H1 (cell line): ENCODE measurements at regions not wholly inside any gene's neighbourhood (a gene's known extent, or its start where the extent isn't known, plus 50 kb on each side); places are given as distances from the start of the nearest gene placed in this dataset.

Experiments
- ATF3 ChIP-seq: IDR thresholded peaks from 2 replicates; pipeline ENCODE4 v1.6.1; 2011; ENCODE audit warnings: low read depth, mild to moderate bottlenecking, low read length; ENCODE audit not compliant: insufficient read depth
- CBX5 ChIP-seq: fragments of 300-800, 300-1000 bp; sonication (generic); IDR thresholded peaks from 2 replicates; pipeline ENCODE4 v1.7.1; 2016; ENCODE audit warnings: antibody characterized with exemption, low read length, low read depth
- CEBPB ChIP-seq: IDR thresholded peaks from 2 replicates; pipeline ENCODE4 v1.6.1; 2012; ENCODE audit warnings: low read depth, low read length
- CTCF ChIP-seq, 3 experiments: IDR thresholded peaks; 1 replicate in 2 of 3; 2 replicates in 1 of 3; pipeline versions ENCODE4 v1.5.1 to v1.6.1; 2011; ENCODE audit warnings: low read length in 3 of 3, mild to moderate bottlenecking in 3 of 3, inconsistent platforms in 2 of 3, low read depth in 1 of 3, moderate library complexity in 1 of 3; ENCODE audit not compliant: insufficient read depth in 1 of 3; ENCODE audit errors: control extremely low read depth in 1 of 3
- EZH2 ChIP-seq: fragments of 200-600 bp; sonication (generic); IDR thresholded peaks from 2 replicates; pipeline ENCODE4 v1.7.1; 2012; ENCODE audit warnings: low read depth, mild to moderate bottlenecking, moderate library complexity, low read length, inconsistent platforms; ENCODE audit not compliant: severe bottlenecking
- JUND ChIP-seq: IDR thresholded peaks from 2 replicates; pipeline ENCODE4 v1.6.1; 2011; ENCODE audit warnings: mild to moderate bottlenecking, improper control_type of control experiment, low read length
- MAFK ChIP-seq: IDR thresholded peaks from 2 replicates; pipeline ENCODE4 v1.6.1; 2012; ENCODE audit warnings: low read depth, mild to moderate bottlenecking, improper control_type of control experiment, low read length
- POLR2A ChIP-seq, 2 experiments: IDR thresholded peaks; 1 replicate in 1 of 2; 2 replicates in 1 of 2; pipeline ENCODE4 v1.6.1; 2011; ENCODE audit warnings: low read depth in 2 of 2, low read length in 2 of 2, mild to moderate bottlenecking in 2 of 2; ENCODE audit errors: control extremely low read depth in 1 of 2
- SUZ12 ChIP-seq: fragments of 200-600 bp; sonication (generic); IDR thresholded peaks from 2 replicates; pipeline ENCODE4 v1.6.1; 2012; ENCODE audit warnings: mild to moderate bottlenecking, inconsistent platforms, low read length, moderate library complexity, mixed read lengths

- TF ChIP-seq POLR2A (IDR thresholded peaks at IDR 0.05; ENCODE audit: control extremely low read depth in 1 of 2, low read depth in 2 of 2, low read length in 2 of 2) (no peak), ATF3 (no peak), CTCF (IDR thresholded peaks at IDR 0.05; ENCODE audit: control extremely low read depth in 1 of 3, insufficient read depth in 1 of 3, low read depth in 1 of 3, low read length in 3 of 3) (no peak), JUND (no peak), CEBPB (no peak), EZH2 (no peak), CBX5 (no peak), MAFK (no peak), SUZ12 (no peak)
Measured at GRCh38 chr11:97871816-97872215, 1148.9 kb upstream of the CNTN5 start.
